ENCODE measurements at regions not wholly inside any gene's neighbourhood (a gene's known extent, or its start where the extent isn't known, plus 50 kb on each side); places are given as distances from the start of the nearest gene placed in this dataset.
"Not testable (repeated sequence)": the region's sequence is repeated elsewhere in the genome, so short reads cannot be mapped to it uniquely, and the experiment has no call there.

GRCh38 chr6:149140137-149140909, 177.2 kb upstream of the TAB2 start:
- no peak for TF ChIP-seq CTCF (IDR thresholded peaks at IDR 0.05)
- no peaks in the 10 kb centered on the region for H3K9me3 Mint-ChIP-seq (ENCODE audit: low read depth)
- no peaks in the 10 kb centered on the region for H3K36me3 Mint-ChIP-seq (ENCODE audit: low read depth)
- DNase-seq (ENCODE audit: low spot score), result no peak
- H3K27ac Mint-ChIP-seq (ENCODE audit: unreplicated experiment), result no peak overlapping the region
- H3K27me3 Mint-ChIP-seq (ENCODE audit: low read depth), result no peaks in the 10 kb centered on the region
- H3K4me3 Mint-ChIP-seq (ENCODE audit: unreplicated experiment), result no peak overlapping the region
- H3K4me1 Mint-ChIP-seq (ENCODE audit: low read depth), result peaks cover 4% of the 10 kb centered on the region

GRCh38 chr6:149140910-149141290, 176.6 kb upstream of the TAB2 start:
- H3K4me1 Mint-ChIP-seq (ENCODE audit: low read depth), result peaks cover 4% of the 10 kb centered on the region
- H3K9me3 Mint-ChIP-seq (ENCODE audit: low read depth), result no peaks in the 10 kb centered on the region
- H3K27me3 Mint-ChIP-seq (ENCODE audit: low read depth), result no peaks in the 10 kb centered on the region
- TF ChIP-seq CTCF (IDR thresholded peaks at IDR 0.05), result no peak
- H3K4me3 Mint-ChIP-seq (ENCODE audit: unreplicated experiment), result no peak overlapping the region
- no peak for DNase-seq (ENCODE audit: low spot score)
- no peaks in the 10 kb centered on the region for H3K36me3 Mint-ChIP-seq (ENCODE audit: low read depth)
- no peak overlapping the region for H3K27ac Mint-ChIP-seq (ENCODE audit: unreplicated experiment)

- no peak for DNase-seq (ENCODE audit: low spot score)
Observed at GRCh38 chr6:149142924-149143429, 174.5 kb upstream of the TAB2 start.

GRCh38 chr6:149145800-149146199, 171.7 kb upstream of the TAB2 start:
- H3K4me3 Mint-ChIP-seq (ENCODE audit: unreplicated experiment); H3K27me3 Mint-ChIP-seq (ENCODE audit: low read depth); H3K36me3 Mint-ChIP-seq (ENCODE audit: low read depth); H3K27ac Mint-ChIP-seq (ENCODE audit: unreplicated experiment); DNase-seq (ENCODE audit: low spot score); H3K4me1 Mint-ChIP-seq (ENCODE audit: low read depth); H3K9me3 Mint-ChIP-seq (ENCODE audit: low read depth): not testable (repeated sequence)

More at GRCh38 chr6:149142924-149143429, 174.5 kb upstream of the TAB2 start:
- no peaks in the 10 kb centered on the region for H3K27me3 Mint-ChIP-seq (ENCODE audit: low read depth)
- TF ChIP-seq CTCF (IDR thresholded peaks at IDR 0.05), result no peak
- H3K4me1 Mint-ChIP-seq (ENCODE audit: low read depth), result peaks cover 4% of the 10 kb centered on the region
- H3K4me3 Mint-ChIP-seq (ENCODE audit: unreplicated experiment), result no peak overlapping the region
- H3K9me3 Mint-ChIP-seq (ENCODE audit: low read depth), result no peaks in the 10 kb centered on the region
- no peaks in the 10 kb centered on the region for H3K36me3 Mint-ChIP-seq (ENCODE audit: low read depth)
- H3K27ac Mint-ChIP-seq (ENCODE audit: unreplicated experiment), result no peak overlapping the region

GRCh38 chr6:149147195-149147594, 170.3 kb upstream of the TAB2 start:
- Mint-ChIP-seq H3K9me3 (ENCODE audit: low read depth) (no peaks in the 10 kb centered on the region), H3K27ac (ENCODE audit: unreplicated experiment) (no peak overlapping the region), H3K27me3 (ENCODE audit: low read depth) (peaks cover 3% of the 10 kb centered on the region), H3K36me3 (ENCODE audit: low read depth) (no peaks in the 10 kb centered on the region), H3K4me1 (ENCODE audit: low read depth) (no peaks in the 10 kb centered on the region), H3K4me3 (ENCODE audit: unreplicated experiment) (no peak overlapping the region)
- no peak for TF ChIP-seq CTCF (IDR thresholded peaks at IDR 0.05)
- DNase-seq (ENCODE audit: low spot score), result no peak
